Hematopoietic multipotent progenitor cell treated with erythropoietin and hydrocortisone succinate and interleukin-3 and kit ligand, for 8 days (in vitro differentiated cells): ENCODE measurements at regions not wholly inside any gene's neighbourhood (a gene's known extent, or its start where the extent isn't known, plus 50 kb on each side); places are given as distances from the start of the nearest gene placed in this dataset.
"Not testable (repeated sequence)": the region's sequence is repeated elsewhere in the genome, so short reads cannot be mapped to it uniquely, and the experiment has no call there.

Experiments used
- DNase-seq: peaks from one replicate; pipeline ENCODE4 v3.0.0-alpha.2; 2015

- DNase-seq = no peak
Measured at GRCh38 chr14:81584495-81584894, 50.8 kb upstream of the SEL1L start.

GRCh38 chr14:81589381-81590065 is 55.9 kb upstream of the SEL1L start:
- DNase-seq = no peak

DNA sequence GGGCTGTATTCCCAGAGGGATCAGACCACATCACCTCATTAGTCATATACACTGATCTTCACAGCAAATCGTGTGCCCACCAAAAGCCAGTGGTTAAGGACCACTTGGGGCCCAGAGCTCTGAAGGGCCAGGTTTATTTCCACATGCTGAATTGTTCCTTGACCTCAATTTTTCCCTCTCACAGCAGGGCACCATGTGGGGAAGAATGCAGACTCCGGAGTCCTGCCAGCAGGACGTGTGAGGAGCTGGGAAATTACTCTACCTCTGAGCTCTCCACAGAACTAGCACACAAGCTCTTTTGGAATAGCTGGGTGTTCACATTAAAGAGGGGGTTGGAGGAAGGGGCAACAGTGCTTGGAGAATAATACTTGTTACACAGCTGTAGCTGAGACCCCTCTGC is 57.6 kb upstream of the SEL1L start:
- no peak for DNase-seq

- no peak for DNase-seq
Measured at GRCh38 chr14:81594012-81594411, 60.4 kb upstream of the SEL1L start.

DNA sequence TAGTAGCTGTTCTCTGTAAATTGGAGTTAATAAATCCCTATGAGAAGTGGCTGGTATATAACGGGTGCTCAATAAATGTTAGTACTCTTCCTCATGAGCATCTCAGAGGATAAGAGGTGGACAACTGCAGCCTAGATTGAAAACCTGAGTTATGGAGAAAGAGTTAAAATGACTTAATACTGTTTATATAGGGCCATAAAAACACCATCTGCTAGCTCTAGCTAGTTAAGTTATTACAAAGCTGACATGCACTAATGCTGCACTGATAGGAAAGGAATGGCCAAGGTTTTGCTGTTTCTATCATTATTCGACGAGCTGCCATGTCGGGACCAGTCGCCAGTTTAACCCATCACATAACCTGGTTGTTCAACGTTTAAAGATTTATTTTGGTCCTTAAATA is 72.0 kb upstream of the SEL1L start:
- no peak for DNase-seq

DNA sequence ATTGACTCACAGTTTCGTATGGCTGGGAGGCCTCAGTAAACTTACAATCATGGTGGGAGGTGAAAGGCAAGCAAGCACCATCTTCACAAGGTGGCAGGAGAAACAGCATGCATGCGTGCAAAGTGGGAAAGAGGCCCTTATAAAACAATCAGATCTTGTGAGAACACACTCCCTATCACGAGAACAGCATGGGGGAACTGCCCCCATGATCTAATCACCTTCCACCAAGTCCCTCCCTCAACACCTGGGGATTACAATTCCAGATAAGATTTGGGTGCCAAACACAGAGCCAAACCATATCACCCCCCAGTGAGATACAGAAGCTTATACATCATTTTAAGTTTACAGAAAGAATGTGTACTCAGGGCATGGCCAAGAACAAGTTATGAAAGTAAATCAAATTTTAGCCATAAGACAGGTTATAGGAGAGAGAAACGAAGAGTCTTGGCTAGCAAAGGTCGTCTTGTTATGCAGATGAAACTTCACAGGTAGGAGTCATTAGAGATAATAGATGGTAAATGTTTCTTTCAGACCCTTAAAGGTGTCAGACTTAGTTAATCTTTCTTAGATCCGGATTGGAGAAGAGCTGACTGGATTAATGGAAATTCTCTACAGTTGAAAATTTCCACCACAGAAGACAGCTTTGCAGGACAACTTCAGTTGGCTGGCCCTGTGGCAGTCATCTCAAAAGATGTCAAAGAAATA is 79.8 kb upstream of the SEL1L start:
- DNase-seq = no peak

DNA sequence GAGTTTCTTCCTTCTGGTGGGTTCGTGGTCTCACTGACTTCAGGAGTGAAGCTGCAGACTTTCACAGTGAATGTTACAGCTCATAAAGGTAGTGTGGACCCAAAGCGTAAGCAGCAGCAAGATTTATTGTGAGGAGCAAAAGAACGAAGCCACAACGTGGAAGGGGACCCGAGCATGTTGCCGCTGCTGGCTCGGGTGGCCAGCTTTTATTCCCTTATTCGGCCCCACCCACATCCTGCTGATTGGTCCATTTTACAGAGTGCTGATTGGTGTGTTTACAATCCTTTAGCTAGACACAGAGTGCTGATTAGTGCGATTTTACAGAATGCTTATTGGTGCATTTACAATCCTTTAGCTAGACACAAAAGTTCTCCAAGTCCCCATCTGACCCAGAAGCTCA is 80.6 kb upstream of the SEL1L start:
- not testable (repeated sequence) for DNase-seq

DNA sequence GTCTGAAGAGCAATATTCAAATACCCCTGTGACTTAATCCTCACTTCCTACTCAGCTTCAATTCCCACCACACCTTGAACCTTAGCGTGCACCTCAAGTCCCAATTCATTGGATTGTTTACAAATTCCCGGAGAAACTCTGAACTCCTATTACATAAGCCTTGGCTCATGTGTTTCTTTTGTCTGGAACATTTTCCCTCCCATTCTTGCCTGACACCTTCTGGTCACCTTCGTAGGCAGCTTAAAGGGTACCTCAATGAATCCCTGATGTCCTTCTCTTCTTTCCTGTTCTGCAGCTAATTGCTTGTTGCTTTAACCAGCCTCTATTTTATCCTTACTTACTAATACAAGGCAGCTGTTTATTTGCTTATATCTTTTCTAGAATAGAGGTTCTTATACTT is 85.0 kb upstream of the SEL1L start:
- DNase-seq = no peak

DNA sequence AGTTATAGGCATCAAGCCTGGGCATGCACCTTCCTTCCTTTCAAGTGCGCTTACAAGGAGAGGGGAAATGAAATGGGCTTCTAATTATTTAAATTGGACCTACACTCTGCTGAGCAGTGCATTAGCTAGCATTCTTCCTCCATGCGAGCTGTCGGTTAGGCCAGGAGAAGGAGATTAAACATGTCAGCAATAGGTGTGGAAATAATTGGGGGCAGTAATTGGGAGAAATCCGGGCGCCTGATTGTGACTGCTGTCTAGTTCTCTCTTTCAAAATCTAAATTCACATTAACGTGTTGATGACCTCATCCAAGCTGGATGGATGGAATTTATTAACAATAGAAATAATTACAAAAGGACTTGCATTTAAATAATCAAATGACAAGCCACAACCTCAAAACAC is 86.2 kb upstream of the SEL1L start:
- DNase-seq = no peak

GRCh38 chr14:81623771-81624396 is 90.2 kb upstream of the SEL1L start:
- DNase-seq = not testable (repeated sequence)

GRCh38 chr14:81625343-81625742 is 91.7 kb upstream of the SEL1L start:
- DNase-seq = peak; percentile 35

- no peak for DNase-seq
Measured at GRCh38 chr14:81632157-81632556, 98.5 kb upstream of the SEL1L start.

- DNase-seq = no peak
Measured at GRCh38 chr14:81633496-81633895, 99.8 kb upstream of the SEL1L start.

- no peak for DNase-seq
Measured at GRCh38 chr14:81637639-81638038, 104.0 kb upstream of the SEL1L start.

- DNase-seq = no peak
Measured at GRCh38 chr14:81638656-81639280, 105.1 kb upstream of the SEL1L start.

DNA sequence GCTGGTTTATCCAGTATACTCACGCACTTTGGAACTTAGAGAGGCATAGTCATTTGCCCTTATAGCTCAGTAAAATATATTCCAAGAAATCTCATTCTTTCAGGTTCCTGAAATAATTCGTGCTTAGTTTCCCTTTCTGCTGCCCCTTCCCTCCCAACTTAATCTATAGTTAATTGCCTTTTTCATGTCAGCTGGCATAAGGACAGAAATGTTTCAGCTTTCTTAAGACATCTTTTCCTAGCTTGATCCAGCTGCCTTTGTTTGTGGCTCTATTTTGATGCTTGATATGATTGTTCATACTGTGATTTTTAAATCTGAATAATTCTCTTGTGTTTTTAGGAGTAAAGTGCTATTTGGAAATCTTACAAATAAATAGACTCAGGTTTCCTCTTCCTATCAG is 120.0 kb upstream of the SEL1L start:
- DNase-seq = no peak

GRCh38 chr14:81655423-81656314 is 122.0 kb upstream of the SEL1L start:
- no peak for DNase-seq

GRCh38 chr14:81656811-81657210 is 123.2 kb upstream of the SEL1L start:
- DNase-seq = no peak

GRCh38 chr14:81662066-81662465 is 128.4 kb upstream of the SEL1L start:
- DNase-seq = no peak

- DNase-seq = no peak
Measured at GRCh38 chr14:81662570-81663197, 129.0 kb upstream of the SEL1L start.

GRCh38 chr14:81668626-81669274 is 135.1 kb upstream of the SEL1L start:
- DNase-seq = no peak

GRCh38 chr14:81669308-81669707 is 135.7 kb upstream of the SEL1L start:
- DNase-seq = no peak
